Body of pancreas (tissue), 4 donors: ENCODE measurements at regions not wholly inside any gene's neighbourhood (a gene's known extent, or its start where the extent isn't known, plus 50 kb on each side); places are given as distances from the start of the nearest gene placed in this dataset.

Experiments used
- CTCF ChIP-seq, 7 experiments: fragments of 450-650 bp in 4 of 7; fragments of 200-600 bp in 3 of 7; sonication (generic) in 3 of 7; IDR thresholded peaks; one replicate each; pipeline ENCODE4 v1.5.1; 2016 to 2019; ENCODE audit warnings: antibody characterized with exemption in 7 of 7
- POLR2A ChIP-seq, 3 donors: fragments of 450-650 bp; IDR thresholded peaks; one replicate each; pipeline ENCODE4 v1.6.1; 2016; ENCODE audit warnings: antibody characterized with exemption in 3 of 3, mild to moderate bottlenecking in 2 of 3

GRCh38 chr13:85284349-85284748 lies 514.9 kb downstream of the SLITRK6 start:
- TF ChIP-seq CTCF (IDR thresholded peaks at IDR 0.05), result no peak
- TF ChIP-seq POLR2A (IDR thresholded peaks at IDR 0.05), result no peak
